Astrocyte (in vitro differentiated cells and primary cell): ENCODE measurements at regions not wholly inside any gene's neighbourhood (a gene's known extent, or its start where the extent isn't known, plus 50 kb on each side); places are given as distances from the start of the nearest gene placed in this dataset.

Experiments used
- DNase-seq: peaks from one replicate; pipeline ENCODE4 v3.0.0-alpha.2; 2010; ENCODE audit warnings: low read depth
- FAIRE-seq: peaks from 2 replicates; lab custom pipeline; 2011; peaks lifted over from hg19 to GRCh38; lab: Jason Lieb, UNC
- H2AFZ ChIP-seq: 2 replicates; pipeline ENCODE4 v1.6.0; 2012; ENCODE audit warnings: low read depth, low read length, inconsistent platforms
- H3K27ac ChIP-seq: 2 replicates; pipeline ENCODE4 v1.5.1; 2011; ENCODE audit warnings: low read depth, low read length, inconsistent platforms
- H3K27me3 ChIP-seq: 2 replicates; pipeline ENCODE4 v1.6.0; 2011; ENCODE audit warnings: low read length, inconsistent platforms; ENCODE audit not compliant: insufficient read depth
- H3K36me3 ChIP-seq: 2 replicates; pipeline ENCODE4 v1.5.1; 2011; ENCODE audit warnings: low read length, inconsistent platforms; ENCODE audit not compliant: insufficient read depth
- H3K4me1 ChIP-seq: 2 replicates; pipeline ENCODE4 v1.5.1; 2011; ENCODE audit warnings: low read length, inconsistent platforms; ENCODE audit not compliant: insufficient read depth
- H3K4me2 ChIP-seq: 2 replicates; pipeline ENCODE4 v1.6.0; 2012; ENCODE audit warnings: low read length, inconsistent platforms
- H3K4me3 ChIP-seq: 2 replicates; pipeline ENCODE4 v1.5.1; 2011; ENCODE audit warnings: low read depth, mild to moderate bottlenecking, low read length, inconsistent platforms; ENCODE audit not compliant: insufficient read depth
- H3K79me2 ChIP-seq: 2 replicates; pipeline ENCODE4 v1.6.0; 2012; ENCODE audit warnings: mild to moderate bottlenecking, low read length, inconsistent platforms; ENCODE audit not compliant: insufficient read depth
- H3K9ac ChIP-seq: 2 replicates; pipeline ENCODE4 v1.6.0; 2012; ENCODE audit warnings: mild to moderate bottlenecking, low read length, inconsistent platforms
- H3K9me3 ChIP-seq: 2 replicates; pipeline ENCODE4 v1.5.1; 2012; ENCODE audit warnings: low read depth, mild to moderate bottlenecking, low read length, inconsistent platforms; ENCODE audit not compliant: insufficient read depth
- H4K20me1 ChIP-seq: 2 replicates; pipeline ENCODE4 v1.6.0; 2012; ENCODE audit warnings: low read length, inconsistent platforms; ENCODE audit not compliant: insufficient read depth
- H3K27ac Mint-ChIP-seq: one replicate; pipeline ENCODE4 v1.8.0; 2021; ENCODE audit warnings: mild to moderate bottlenecking, mixed read lengths; ENCODE audit not compliant: unreplicated experiment
- H3K27me3 Mint-ChIP-seq: one replicate; pipeline ENCODE4 v1.8.0; 2021; ENCODE audit warnings: low read depth, mixed read lengths; ENCODE audit not compliant: unreplicated experiment
- H3K36me3 Mint-ChIP-seq: one replicate; pipeline ENCODE4 v1.8.0; 2021; ENCODE audit warnings: low read depth, mixed read lengths; ENCODE audit not compliant: unreplicated experiment
- H3K4me1 Mint-ChIP-seq: one replicate; pipeline ENCODE4 v1.8.0; 2021; ENCODE audit warnings: low read depth, mixed read lengths; ENCODE audit not compliant: unreplicated experiment
- H3K4me3 Mint-ChIP-seq: one replicate; pipeline ENCODE4 v1.8.0; 2021; ENCODE audit warnings: mild to moderate bottlenecking, moderate library complexity, mixed read lengths; ENCODE audit not compliant: unreplicated experiment
- H3K9me3 Mint-ChIP-seq: one replicate; pipeline ENCODE4 v1.8.0; 2021; ENCODE audit warnings: mild to moderate bottlenecking, mixed read lengths; ENCODE audit not compliant: unreplicated experiment
- EZH2 ChIP-seq: IDR thresholded peaks from 2 replicates; pipeline ENCODE4 v1.6.1; 2012; ENCODE audit warnings: mild to moderate bottlenecking, low read length, inconsistent platforms; ENCODE audit not compliant: insufficient read depth
- TF ChIP-seq, protein P1 (sequence below): IDR thresholded peaks from 2 replicates; pipeline ENCODE4 v1.5.1; 2011; ENCODE audit warnings: low read depth, mild to moderate bottlenecking, inconsistent platforms, low read length, moderate library complexity; ENCODE audit not compliant: insufficient read depth

DNA sequence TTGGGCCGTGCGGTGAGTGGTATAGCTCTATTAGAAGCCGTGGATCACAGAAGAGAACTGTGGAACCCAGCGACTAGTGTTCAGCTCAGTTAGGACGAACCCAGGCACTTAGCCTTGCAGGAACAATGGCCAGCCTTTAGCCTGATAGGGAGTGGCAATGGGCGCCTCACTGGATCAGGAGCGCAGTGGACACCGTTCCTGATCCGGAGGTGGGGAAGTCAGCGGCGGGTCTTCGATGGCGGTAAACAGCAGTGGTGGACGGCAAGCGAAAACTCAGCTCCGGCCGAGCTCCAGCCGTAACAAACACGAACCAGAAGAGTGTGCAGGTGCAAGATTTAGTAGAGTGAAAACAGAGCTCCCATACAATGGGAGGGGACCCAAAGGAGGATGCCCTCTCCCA, 340.0 kb downstream of the TLE4 start:
- H3K9me3 Mint-ChIP-seq: peaks cover 9% of the 10 kb centered on the region
- DNase-seq (no peak), FAIRE-seq (no peak)
- H3K4me3 Mint-ChIP-seq: no peak overlapping the region
- no peak overlapping the region for H3K4me2 ChIP-seq
- no peaks in the 10 kb centered on the region for H3K36me3 Mint-ChIP-seq
- H3K27ac Mint-ChIP-seq: no peak overlapping the region
- no peaks in the 10 kb centered on the region for H3K27me3 Mint-ChIP-seq
- H3K9me3 ChIP-seq: no peaks in the 10 kb centered on the region
- H3K4me1 ChIP-seq: no peaks in the 10 kb centered on the region
- H3K9ac ChIP-seq: no peak overlapping the region
- no peaks in the 10 kb centered on the region for H3K27me3 ChIP-seq
- H3K4me1 Mint-ChIP-seq: no peaks in the 10 kb centered on the region
- no peaks in the 10 kb centered on the region for H3K36me3 ChIP-seq
- no peak overlapping the region for H3K4me3 ChIP-seq
- no peaks in the 10 kb centered on the region for H3K79me2 ChIP-seq
- no peak for TF ChIP-seq EZH2
- H4K20me1 ChIP-seq: no peaks in the 10 kb centered on the region
- H3K27ac ChIP-seq: no peak overlapping the region
- H2AFZ ChIP-seq: no peak overlapping the region

DNA sequence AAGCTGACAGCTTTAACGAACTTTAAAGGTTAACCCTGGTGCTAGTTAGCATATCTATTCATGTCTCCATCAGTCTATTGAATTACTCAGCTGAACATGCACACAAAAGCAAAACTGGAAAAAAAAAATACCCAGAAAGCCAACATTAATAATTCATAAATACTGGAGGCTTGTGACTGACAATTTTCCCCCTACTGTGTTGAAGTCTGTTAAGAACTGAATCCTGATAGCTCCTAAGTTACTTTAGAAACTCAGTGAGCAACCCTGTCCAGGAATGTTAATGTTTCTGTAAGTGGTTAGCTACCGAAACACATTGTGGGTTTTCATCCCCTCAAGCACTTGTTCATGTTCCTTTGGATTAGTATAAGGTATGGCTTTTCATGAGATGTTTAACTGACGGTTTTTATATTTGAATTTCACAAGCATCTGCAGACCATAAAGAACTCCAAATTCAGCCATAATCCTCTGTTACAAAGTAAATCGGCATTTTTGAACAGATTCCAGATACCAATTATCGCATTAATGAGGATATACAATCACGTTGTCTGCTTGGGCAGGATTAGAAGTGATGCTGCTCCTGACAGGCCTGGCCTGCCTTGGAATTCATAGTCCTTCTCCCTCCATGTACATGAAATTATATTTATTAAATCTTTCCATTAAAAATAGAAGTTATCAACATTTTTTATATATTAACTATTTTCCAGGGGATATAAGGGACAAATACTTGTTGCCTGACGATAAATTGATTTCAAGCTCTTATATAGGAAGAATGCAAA, 331.2 kb downstream of the TLE4 start:
- no peak overlapping the region for H3K4me3 ChIP-seq
- H2AFZ ChIP-seq: no peak overlapping the region
- DNase-seq: peak; percentile 26
- FAIRE-seq: no peak
- H3K36me3 ChIP-seq: no peaks in the 10 kb centered on the region
- Mint-ChIP-seq H3K4me3 (no peak overlapping the region), H3K36me3 (no peaks in the 10 kb centered on the region), H3K9me3 (no peaks in the 10 kb centered on the region), H3K4me1 (no peaks in the 10 kb centered on the region), H3K27ac (no peak overlapping the region), H3K27me3 (peaks cover 2% of the 10 kb centered on the region)
- TF ChIP-seq EZH2: no peak
- TF ChIP-seq, protein P1, sequence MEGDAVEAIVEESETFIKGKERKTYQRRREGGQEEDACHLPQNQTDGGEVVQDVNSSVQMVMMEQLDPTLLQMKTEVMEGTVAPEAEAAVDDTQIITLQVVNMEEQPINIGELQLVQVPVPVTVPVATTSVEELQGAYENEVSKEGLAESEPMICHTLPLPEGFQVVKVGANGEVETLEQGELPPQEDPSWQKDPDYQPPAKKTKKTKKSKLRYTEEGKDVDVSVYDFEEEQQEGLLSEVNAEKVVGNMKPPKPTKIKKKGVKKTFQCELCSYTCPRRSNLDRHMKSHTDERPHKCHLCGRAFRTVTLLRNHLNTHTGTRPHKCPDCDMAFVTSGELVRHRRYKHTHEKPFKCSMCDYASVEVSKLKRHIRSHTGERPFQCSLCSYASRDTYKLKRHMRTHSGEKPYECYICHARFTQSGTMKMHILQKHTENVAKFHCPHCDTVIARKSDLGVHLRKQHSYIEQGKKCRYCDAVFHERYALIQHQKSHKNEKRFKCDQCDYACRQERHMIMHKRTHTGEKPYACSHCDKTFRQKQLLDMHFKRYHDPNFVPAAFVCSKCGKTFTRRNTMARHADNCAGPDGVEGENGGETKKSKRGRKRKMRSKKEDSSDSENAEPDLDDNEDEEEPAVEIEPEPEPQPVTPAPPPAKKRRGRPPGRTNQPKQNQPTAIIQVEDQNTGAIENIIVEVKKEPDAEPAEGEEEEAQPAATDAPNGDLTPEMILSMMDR: no peak
- no peaks in the 10 kb centered on the region for H3K9me3 ChIP-seq
- H3K27ac ChIP-seq: no peak overlapping the region
- no peaks in the 10 kb centered on the region for H3K4me1 ChIP-seq
- H3K79me2 ChIP-seq: no peaks in the 10 kb centered on the region
- no peak overlapping the region for H3K9ac ChIP-seq
- no peaks in the 10 kb centered on the region for H4K20me1 ChIP-seq
- no peaks in the 10 kb centered on the region for H3K27me3 ChIP-seq
- no peak overlapping the region for H3K4me2 ChIP-seq

DNA sequence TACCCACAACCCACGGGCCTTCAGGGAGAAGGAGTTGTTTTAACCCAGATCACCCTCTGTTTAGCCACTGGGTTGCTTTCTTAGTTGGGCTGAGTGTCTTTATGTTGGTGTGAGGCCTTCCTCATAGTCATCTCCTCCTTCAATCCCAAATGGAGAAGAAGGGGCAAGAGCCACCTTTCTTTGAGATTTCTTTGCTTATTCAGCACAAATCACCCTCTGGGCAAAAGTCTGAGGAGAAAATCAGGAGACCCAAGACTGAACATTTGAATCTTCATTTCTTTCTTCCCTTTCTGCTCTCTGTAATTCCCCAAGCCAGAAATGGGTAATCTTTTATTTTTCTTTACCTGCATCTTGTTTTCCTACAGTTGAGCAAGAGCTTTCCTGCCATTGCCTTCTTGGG, 329.0 kb downstream of the TLE4 start:
- Histone ChIP-seq H2AFZ (no peak overlapping the region), H3K27ac (no peak overlapping the region), H3K9me3 (no peaks in the 10 kb centered on the region), H3K9ac (no peak overlapping the region), H3K36me3 (no peaks in the 10 kb centered on the region), H3K4me3 (no peak overlapping the region), H3K79me2 (no peaks in the 10 kb centered on the region), H3K4me1 (no peaks in the 10 kb centered on the region), H4K20me1 (no peaks in the 10 kb centered on the region), H3K27me3 (no peaks in the 10 kb centered on the region), H3K4me2 (no peak overlapping the region)
- H3K27me3 Mint-ChIP-seq: peaks cover 2% of the 10 kb centered on the region
- FAIRE-seq: no peak
- no peak overlapping the region for H3K27ac Mint-ChIP-seq
- H3K4me1 Mint-ChIP-seq: no peaks in the 10 kb centered on the region
- H3K9me3 Mint-ChIP-seq: no peaks in the 10 kb centered on the region
- no peak for TF ChIP-seq EZH2
- TF ChIP-seq, protein P1: no peak
- no peak for DNase-seq
- H3K4me3 Mint-ChIP-seq: no peak overlapping the region
- no peaks in the 10 kb centered on the region for H3K36me3 Mint-ChIP-seq
